DOHH2 (cell line): ENCODE measurements at regions not wholly inside any gene's neighbourhood (a gene's known extent, or its start where the extent isn't known, plus 50 kb on each side); places are given as distances from the start of the nearest gene placed in this dataset.

Source experiments
- CTCF ChIP-seq: fragments of 200-600 bp; sonication (generic); IDR thresholded peaks from one replicate; pipeline ENCODE4 v1.5.1; 2014; ENCODE audit warnings: antibody characterized with exemption, mild to moderate bottlenecking, low read depth, low read length; ENCODE audit not compliant: poor library complexity, severe bottlenecking
- EZH2phosphoT487 ChIP-seq: fragments of 200-600 bp; sonication (generic); IDR thresholded peaks from 2 replicates; pipeline ENCODE4 v1.6.1; 2017; ENCODE audit warnings: borderline replicate concordance, mild to moderate bottlenecking, antibody characterized with exemption, low read length, moderate library complexity, mixed read lengths

GRCh38 chr12:85549640-85550039, 269.6 kb downstream of the ALX1 start:
- TF ChIP-seq CTCF (no peak), EZH2phosphoT487 (no peak)
